C1 segment of cervical spinal cord (tissue), 14 donors: ENCODE measurements at regions not wholly inside any gene's neighbourhood (a gene's known extent, or its start where the extent isn't known, plus 50 kb on each side); places are given as distances from the start of the nearest gene placed in this dataset.
"Not testable (repeated sequence)": the region's sequence is repeated elsewhere in the genome, so short reads cannot be mapped to it uniquely, and the experiment has no call there.

ENCODE experiments used
- DNase-seq, 14 donors: peaks; one replicate each; lab custom pipeline; 2025; lab: John Stamatoyannopoulos, UW

GRCh38 chr2:84288293-84288692, 170.8 kb downstream of the SUCLG1 start:
- DNase-seq, result no peak

GRCh38 chr2:84286878-84287277, 172.2 kb downstream of the SUCLG1 start:
- DNase-seq, result no peak

GRCh38 chr2:84285056-84285747, 173.9 kb downstream of the SUCLG1 start:
- DNase-seq, result no peak

GRCh38 chr2:84283506-84283905, 175.6 kb downstream of the SUCLG1 start:
- no peak for DNase-seq

GRCh38 chr2:84281510-84281909, 177.6 kb downstream of the SUCLG1 start:
- DNase-seq, result no peak

GRCh38 chr2:84280873-84281272, 178.2 kb downstream of the SUCLG1 start:
- DNase-seq, result no peak

- no peak for DNase-seq
Observed at GRCh38 chr2:84278386-84278785, 180.7 kb downstream of the SUCLG1 start.

GRCh38 chr2:84276590-84277255, 182.4 kb downstream of the SUCLG1 start:
- DNase-seq, result no peak

- DNase-seq, result no peak
Observed at GRCh38 chr2:84273406-84273805, 185.7 kb downstream of the SUCLG1 start.

- no peak for DNase-seq
Observed at GRCh38 chr2:84271977-84272376, 187.1 kb downstream of the SUCLG1 start.

GRCh38 chr2:84257831-84258230, 201.2 kb downstream of the SUCLG1 start:
- peak in 1 of 14 donors; percentile 0 for DNase-seq

GRCh38 chr2:84251651-84252302, 207.3 kb downstream of the SUCLG1 start:
- DNase-seq, result no peak

GRCh38 chr2:84249140-84249539, 209.9 kb downstream of the SUCLG1 start:
- no peak for DNase-seq

- no peak for DNase-seq
Observed at GRCh38 chr2:84247532-84247931, 211.5 kb downstream of the SUCLG1 start.

- no peak for DNase-seq
Observed at GRCh38 chr2:84243788-84244733, 215.0 kb downstream of the SUCLG1 start.

- no peak for DNase-seq
Observed at GRCh38 chr2:84238907-84239306, 220.2 kb downstream of the SUCLG1 start.

- no peak for DNase-seq
Observed at GRCh38 chr2:84236288-84236687, 222.8 kb downstream of the SUCLG1 start.

- DNase-seq, result no peak
Observed at GRCh38 chr2:84234103-84234502, 225.0 kb downstream of the SUCLG1 start.

GRCh38 chr2:84231478-84231877, 227.6 kb downstream of the SUCLG1 start:
- peak in 6 of 14 donors; percentile 12 to 34 (median 18) for DNase-seq

- DNase-seq, result no peak
Observed at GRCh38 chr2:84224121-84224520, 235.0 kb downstream of the SUCLG1 start.

GRCh38 chr2:84223191-84223590, 235.9 kb downstream of the SUCLG1 start:
- no peak for DNase-seq

GRCh38 chr2:84221102-84221501, 238.0 kb downstream of the SUCLG1 start:
- DNase-seq, result not testable (repeated sequence)
